GM12878 (cell line): ENCODE measurements at regions not wholly inside any gene's neighbourhood (a gene's known extent, or its start where the extent isn't known, plus 50 kb on each side); places are given as distances from the start of the nearest gene placed in this dataset.
A peak's percentile ranks its signal among the peaks of the same experiment; 100 is the strongest.

Experiments
- BHLHE40 ChIP-seq, 2 experiments: fragments of 450-650 bp in 1 of 2; IDR thresholded peaks; 2 replicates each; pipeline ENCODE4 v1.6.1; 2011 to 2017; ENCODE audit warnings: low read depth in 2 of 2, borderline replicate concordance in 1 of 2, improper control_type of control experiment in 1 of 2, low read length in 1 of 2, mild to moderate bottlenecking in 1 of 2
- BRCA1 ChIP-seq: IDR thresholded peaks from 2 replicates; pipeline ENCODE4 v1.6.1; 2011; ENCODE audit warnings: low read depth, low read length, improper control_type of control experiment
- EP300 ChIP-seq, 2 experiments: fragments of 150-350 bp in 1 of 2; IDR thresholded peaks; 2 replicates each; pipeline ENCODE4 v1.6.1; 2011 to 2012; ENCODE audit warnings: low read depth in 2 of 2, low read length in 2 of 2, borderline replicate concordance in 1 of 2, improper control_type of control experiment in 1 of 2, inconsistent platforms in 1 of 2; ENCODE audit not compliant: control insufficient read depth in 1 of 2
- NFIC ChIP-seq: IDR thresholded peaks from 2 replicates; pipeline ENCODE4 v1.6.1; 2012; ENCODE audit warnings: low read depth, mild to moderate bottlenecking, inconsistent platforms, low read length, moderate library complexity
- RUNX3 ChIP-seq: IDR thresholded peaks from 2 replicates; pipeline ENCODE4 v1.6.1; 2012; ENCODE audit warnings: low read length, inconsistent platforms
- SRF ChIP-seq, 2 experiments: IDR thresholded peaks; 2 replicates each; pipeline ENCODE4 v1.6.1; 2011; ENCODE audit warnings: low read depth in 2 of 2, low read length in 2 of 2, mild to moderate bottlenecking in 1 of 2, moderate library complexity in 1 of 2
- TF ChIP-seq, protein P1 (sequence below): fragments of 450-650 bp; IDR thresholded peaks from 2 replicates; pipeline ENCODE4 v1.6.1; 2017; ENCODE audit warnings: mild to moderate bottlenecking, moderate library complexity
- TF ChIP-seq, protein P2 (sequence below): IDR thresholded peaks from 2 replicates; pipeline ENCODE4 v1.6.1; 2011; ENCODE audit warnings: borderline replicate concordance, low read depth, mild to moderate bottlenecking, moderate library complexity, mixed read lengths, low read length; ENCODE audit not compliant: insufficient read depth; ENCODE audit errors: extremely low read length
- TF ChIP-seq, protein P3 (sequence below): fragments of 450-650 bp; IDR thresholded peaks from 2 replicates; pipeline ENCODE4 v1.6.1; 2017; ENCODE audit warnings: mild to moderate bottlenecking, low read depth, inconsistent platforms; ENCODE audit not compliant: poor library complexity, severe bottlenecking
- TF ChIP-seq, protein P4 (sequence below): fragments of 450-650 bp; IDR thresholded peaks from 2 replicates; pipeline ENCODE4 v1.6.1; 2017; ENCODE audit warnings: borderline replicate concordance

DNA sequence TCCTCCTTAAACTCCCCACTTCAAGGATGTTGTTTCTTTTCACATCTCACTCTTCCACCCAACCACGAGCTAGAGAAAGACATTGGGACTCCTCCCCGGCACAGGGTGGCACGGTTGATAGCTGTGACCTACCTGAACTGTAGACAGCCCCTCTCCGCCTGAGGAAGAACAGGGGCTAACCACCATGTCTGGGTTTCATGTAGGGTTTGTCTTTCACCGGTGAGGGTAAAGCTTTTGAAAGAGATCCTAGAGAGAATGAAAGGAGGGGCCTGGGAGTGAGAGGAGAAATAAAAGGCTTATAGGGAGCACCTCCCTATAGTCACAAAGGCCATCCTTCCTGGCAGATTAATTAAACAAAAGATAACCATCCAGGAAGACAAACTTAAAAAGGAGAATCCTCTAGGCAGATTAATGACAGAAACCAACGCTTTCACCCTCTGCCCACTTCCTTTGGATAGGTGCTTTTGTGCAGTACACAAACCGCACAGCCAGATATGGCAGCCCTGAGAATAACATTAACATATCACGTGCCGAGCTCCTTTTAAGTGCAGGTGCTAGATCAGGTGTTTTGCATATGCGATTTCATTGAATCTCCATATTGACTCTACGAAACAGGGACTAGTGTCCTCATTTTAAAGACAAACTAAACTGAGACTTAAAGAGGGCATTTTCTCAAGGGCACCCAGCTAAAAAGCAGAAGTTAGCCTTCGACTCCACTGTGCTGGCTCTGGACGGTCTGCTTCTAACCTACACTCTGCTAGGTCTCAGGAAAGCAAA, 178.1 kb upstream of the RUNX1 start (continued):
- TF ChIP-seq BHLHE40 (IDR thresholded peaks at IDR 0.05; ENCODE audit: borderline replicate concordance in 1 of 2, low read depth in 2 of 2, low read length in 1 of 2) (peak; percentile 79 to 87), BRCA1 (no peak), SRF (IDR thresholded peaks at IDR 0.05; ENCODE audit: low read depth in 2 of 2, low read length in 2 of 2) (peak; percentile 32 to 82; a peak in 1 of 4 replicates), EP300 (IDR thresholded peaks at IDR 0.05; ENCODE audit: borderline replicate concordance in 1 of 2, control insufficient read depth in 1 of 2, low read depth in 2 of 2, low read length in 2 of 2) (no peak), RUNX3 (peak; percentile 85), NFIC (peak; percentile 30; the same call in 1 of the 2 replicates)
- TF ChIP-seq, protein P1, sequence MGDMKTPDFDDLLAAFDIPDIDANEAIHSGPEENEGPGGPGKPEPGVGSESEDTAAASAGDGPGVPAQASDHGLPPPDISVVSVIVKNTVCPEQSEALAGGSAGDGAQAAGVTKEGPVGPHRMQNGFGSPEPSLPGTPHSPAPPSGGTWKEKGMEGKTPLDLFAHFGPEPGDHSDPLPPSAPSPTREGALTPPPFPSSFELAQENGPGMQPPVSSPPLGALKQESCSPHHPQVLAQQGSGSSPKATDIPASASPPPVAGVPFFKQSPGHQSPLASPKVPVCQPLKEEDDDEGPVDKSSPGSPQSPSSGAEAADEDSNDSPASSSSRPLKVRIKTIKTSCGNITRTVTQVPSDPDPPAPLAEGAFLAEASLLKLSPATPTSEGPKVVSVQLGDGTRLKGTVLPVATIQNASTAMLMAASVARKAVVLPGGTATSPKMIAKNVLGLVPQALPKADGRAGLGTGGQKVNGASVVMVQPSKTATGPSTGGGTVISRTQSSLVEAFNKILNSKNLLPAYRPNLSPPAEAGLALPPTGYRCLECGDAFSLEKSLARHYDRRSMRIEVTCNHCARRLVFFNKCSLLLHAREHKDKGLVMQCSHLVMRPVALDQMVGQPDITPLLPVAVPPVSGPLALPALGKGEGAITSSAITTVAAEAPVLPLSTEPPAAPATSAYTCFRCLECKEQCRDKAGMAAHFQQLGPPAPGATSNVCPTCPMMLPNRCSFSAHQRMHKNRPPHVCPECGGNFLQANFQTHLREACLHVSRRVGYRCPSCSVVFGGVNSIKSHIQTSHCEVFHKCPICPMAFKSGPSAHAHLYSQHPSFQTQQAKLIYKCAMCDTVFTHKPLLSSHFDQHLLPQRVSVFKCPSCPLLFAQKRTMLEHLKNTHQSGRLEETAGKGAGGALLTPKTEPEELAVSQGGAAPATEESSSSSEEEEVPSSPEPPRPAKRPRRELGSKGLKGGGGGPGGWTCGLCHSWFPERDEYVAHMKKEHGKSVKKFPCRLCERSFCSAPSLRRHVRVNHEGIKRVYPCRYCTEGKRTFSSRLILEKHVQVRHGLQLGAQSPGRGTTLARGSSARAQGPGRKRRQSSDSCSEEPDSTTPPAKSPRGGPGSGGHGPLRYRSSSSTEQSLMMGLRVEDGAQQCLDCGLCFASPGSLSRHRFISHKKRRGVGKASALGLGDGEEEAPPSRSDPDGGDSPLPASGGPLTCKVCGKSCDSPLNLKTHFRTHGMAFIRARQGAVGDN, result no peak
- TF ChIP-seq, protein P2, sequence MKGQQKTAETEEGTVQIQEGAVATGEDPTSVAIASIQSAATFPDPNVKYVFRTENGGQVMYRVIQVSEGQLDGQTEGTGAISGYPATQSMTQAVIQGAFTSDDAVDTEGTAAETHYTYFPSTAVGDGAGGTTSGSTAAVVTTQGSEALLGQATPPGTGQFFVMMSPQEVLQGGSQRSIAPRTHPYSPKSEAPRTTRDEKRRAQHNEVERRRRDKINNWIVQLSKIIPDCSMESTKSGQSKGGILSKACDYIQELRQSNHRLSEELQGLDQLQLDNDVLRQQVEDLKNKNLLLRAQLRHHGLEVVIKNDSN, result peak; percentile 61
- TF ChIP-seq, protein P3, sequence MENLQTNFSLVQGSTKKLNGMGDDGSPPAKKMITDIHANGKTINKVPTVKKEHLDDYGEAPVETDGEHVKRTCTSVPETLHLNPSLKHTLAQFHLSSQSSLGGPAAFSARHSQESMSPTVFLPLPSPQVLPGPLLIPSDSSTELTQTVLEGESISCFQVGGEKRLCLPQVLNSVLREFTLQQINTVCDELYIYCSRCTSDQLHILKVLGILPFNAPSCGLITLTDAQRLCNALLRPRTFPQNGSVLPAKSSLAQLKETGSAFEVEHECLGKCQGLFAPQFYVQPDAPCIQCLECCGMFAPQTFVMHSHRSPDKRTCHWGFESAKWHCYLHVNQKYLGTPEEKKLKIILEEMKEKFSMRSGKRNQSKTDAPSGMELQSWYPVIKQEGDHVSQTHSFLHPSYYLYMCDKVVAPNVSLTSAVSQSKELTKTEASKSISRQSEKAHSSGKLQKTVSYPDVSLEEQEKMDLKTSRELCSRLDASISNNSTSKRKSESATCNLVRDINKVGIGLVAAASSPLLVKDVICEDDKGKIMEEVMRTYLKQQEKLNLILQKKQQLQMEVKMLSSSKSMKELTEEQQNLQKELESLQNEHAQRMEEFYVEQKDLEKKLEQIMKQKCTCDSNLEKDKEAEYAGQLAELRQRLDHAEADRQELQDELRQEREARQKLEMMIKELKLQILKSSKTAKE, result no peak
- TF ChIP-seq, protein P4, sequence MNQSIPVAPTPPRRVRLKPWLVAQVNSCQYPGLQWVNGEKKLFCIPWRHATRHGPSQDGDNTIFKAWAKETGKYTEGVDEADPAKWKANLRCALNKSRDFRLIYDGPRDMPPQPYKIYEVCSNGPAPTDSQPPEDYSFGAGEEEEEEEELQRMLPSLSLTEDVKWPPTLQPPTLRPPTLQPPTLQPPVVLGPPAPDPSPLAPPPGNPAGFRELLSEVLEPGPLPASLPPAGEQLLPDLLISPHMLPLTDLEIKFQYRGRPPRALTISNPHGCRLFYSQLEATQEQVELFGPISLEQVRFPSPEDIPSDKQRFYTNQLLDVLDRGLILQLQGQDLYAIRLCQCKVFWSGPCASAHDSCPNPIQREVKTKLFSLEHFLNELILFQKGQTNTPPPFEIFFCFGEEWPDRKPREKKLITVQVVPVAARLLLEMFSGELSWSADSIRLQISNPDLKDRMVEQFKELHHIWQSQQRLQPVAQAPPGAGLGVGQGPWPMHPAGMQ, result no peak
- TF ChIP-seq, all 136 proteins: peak for 9
